Limb (tissue), 2 donors: ENCODE measurements at regions not wholly inside any gene's neighbourhood (a gene's known extent, or its start where the extent isn't known, plus 50 kb on each side); places are given as distances from the start of the nearest gene placed in this dataset.

ENCODE experiments used
- DNase-seq, 2 donors: peaks; one replicate each; pipeline ENCODE4 v3.0.0-alpha.2; 2016; ENCODE audit errors: extremely low spot score in 2 of 2

GRCh38 chr13:110097013-110097412, 209.9 kb downstream of the COL4A1 start:
- DNase-seq, result no peak

- DNase-seq, result no peak
Observed at GRCh38 chr13:110092831-110093247, 214.1 kb downstream of the COL4A1 start.

- no peak for DNase-seq
Observed at GRCh38 chr13:110089815-110090214, 217.1 kb downstream of the COL4A1 start.

DNA sequence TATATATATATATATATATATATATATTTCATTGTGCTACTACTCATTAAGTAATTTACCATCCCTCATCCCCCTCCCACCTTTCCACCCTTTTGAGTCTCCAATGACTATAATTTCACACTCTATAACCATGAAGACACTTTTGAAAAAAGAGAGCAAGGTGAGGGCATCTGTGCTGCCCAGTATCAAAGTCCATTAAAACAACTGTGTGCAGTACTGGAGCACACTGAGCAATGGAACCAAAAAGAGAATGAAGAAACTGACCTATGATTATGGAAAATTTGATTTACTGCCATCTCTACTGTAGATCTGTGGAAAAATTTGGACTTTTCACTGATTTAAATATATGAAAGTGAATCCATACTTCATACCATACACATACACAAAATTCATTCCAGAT, 217.9 kb downstream of the COL4A1 start:
- no peak for DNase-seq

- no peak for DNase-seq
Observed at GRCh38 chr13:110073982-110074381, 233.0 kb downstream of the COL4A1 start.

DNA sequence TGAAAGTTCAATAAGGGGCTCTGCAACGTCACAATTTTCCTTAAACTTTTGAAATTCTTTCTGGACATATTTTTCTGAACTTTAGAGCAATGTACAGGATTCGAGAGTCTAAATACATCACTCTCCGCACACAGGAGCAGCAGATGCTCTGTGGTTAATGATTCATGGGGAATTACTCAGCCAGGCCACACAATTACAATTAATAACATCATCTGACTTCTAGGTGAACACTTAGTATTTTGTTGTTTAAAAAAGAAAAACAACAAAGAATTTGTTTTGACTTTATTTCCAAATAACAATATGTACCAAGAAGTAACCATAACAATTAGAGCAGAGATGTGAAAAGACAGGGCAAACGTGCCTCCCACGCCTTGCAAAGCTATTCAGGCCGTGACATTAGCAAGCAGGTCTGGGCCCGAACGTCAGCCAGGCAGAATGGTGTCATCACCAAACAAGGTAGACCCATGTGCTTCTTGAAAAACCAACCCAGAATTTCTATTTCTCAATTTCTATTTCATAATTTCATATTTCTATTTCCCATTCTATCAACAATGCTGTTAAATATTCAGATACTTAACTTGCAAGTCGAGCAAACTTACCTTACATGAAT, 236.3 kb downstream of the COL4A1 start:
- no peak for DNase-seq

GRCh38 chr13:110070046-110070445, 236.9 kb downstream of the COL4A1 start:
- DNase-seq, result no peak

DNA sequence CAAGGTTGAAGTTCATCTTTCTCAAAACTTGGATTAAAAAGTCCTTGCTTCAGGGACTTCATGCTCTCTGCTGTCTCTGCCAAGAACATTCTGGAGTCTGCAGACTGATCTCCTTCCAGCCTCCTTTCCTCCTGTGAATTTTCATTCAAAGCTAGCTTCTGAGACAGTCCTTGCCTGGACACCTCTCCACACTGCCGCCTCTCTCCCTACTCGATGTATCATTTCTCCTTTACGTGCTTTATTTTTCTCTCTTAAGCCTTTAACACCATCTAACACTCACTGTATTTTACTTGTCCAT, 238.8 kb downstream of the COL4A1 start:
- no peak for DNase-seq

- DNase-seq, result no peak
Observed at GRCh38 chr13:110067355-110068175, 239.4 kb downstream of the COL4A1 start.

GRCh38 chr13:110065780-110066179, 241.2 kb downstream of the COL4A1 start:
- no peak for DNase-seq

GRCh38 chr13:110063490-110064421, 243.2 kb downstream of the COL4A1 start:
- DNase-seq, result no peak

DNA sequence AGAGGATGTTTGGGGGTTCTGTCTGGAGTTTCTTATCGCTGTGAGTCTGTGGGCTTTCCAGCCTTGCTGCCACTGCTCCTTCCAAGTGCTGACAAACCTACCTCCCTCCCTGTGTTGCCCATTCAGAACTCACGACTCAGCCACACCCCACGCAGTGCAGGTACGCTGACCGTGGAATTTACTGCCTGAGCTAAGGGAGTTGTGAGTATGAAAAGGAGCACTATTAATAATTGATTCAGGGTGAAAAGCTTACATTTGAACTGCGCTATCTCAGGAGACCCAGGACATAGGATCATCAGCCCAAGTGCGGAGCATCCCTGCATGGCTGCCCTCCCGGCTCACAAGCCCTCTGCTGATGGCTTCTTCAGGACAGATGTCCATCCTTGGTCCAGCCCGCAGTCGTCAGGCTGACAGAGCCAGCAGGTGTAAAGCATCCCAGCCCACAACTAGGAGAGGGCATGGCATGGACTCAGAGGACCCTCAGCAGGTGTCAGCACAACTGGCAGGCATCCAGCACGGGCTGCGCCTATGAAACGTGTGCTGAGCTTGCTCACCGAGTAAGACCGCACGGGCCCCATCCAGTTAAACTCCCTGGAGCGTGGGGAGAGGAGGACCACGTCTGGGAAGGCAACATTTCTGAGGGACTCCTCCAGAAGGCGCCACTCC, 244.0 kb downstream of the COL4A1 start:
- no peak for DNase-seq

DNA sequence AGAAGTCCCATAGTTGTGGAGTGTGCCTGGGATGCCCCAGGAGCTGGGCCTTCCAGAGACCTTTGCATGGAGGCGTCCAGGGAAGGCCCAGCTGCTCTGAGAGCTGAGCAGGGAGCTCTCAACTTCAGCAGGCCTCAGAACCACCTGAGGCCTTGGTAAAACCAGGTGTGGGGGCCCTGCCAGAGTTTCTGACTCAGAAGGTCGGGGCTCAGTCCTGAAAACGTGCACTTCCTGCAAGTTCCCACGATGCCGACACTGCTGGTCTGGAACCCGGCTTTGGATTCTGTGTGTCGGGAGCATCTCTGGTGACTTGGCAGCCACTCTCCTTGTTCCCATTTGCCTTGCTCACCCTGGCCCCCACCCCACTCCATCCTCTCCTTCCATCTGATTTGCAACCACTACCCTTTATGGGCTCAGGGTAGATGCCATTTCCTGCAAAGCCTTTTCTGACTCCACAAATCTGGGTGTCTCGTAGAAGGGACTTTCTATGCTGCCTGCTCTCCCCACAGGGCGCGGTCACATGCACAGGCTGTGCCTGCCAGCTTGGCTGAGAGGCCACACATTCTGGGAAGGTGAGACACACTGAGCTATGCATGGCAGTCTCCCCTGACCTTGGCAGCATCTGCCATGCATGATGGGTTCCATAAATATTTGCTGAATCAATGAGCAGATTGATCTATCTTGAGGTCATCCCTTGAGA, 244.7 kb downstream of the COL4A1 start:
- DNase-seq, result no peak

- DNase-seq, result no peak
Observed at GRCh38 chr13:110061270-110061669, 245.7 kb downstream of the COL4A1 start.

GRCh38 chr13:110057052-110057451, 249.9 kb downstream of the COL4A1 start:
- DNase-seq, result no peak

DNA sequence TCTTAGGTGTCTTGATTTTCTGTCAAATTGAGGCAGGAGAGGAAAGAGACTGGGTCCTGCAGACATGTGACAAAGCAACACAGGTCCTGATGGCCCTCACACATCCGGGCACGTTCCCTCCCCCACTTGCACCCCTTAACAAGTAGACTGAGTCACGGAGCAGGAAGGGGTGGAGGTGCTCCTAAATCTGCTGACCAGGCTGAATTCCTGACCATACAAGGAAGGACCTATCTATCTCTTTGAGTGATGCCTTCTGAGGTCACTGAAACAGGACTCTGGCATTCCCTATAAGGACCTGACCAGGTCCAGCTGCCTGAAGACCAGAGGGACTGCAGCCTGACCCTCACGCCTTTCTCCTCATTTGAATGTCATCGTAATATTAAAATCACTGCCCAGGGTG, 250.3 kb downstream of the COL4A1 start:
- DNase-seq, result no peak

GRCh38 chr13:110055089-110055488, 251.9 kb downstream of the COL4A1 start:
- no peak for DNase-seq

GRCh38 chr13:110054041-110054440, 252.9 kb downstream of the COL4A1 start:
- no peak for DNase-seq

GRCh38 chr13:110047496-110047895, 259.5 kb downstream of the COL4A1 start:
- peak in 1 of 2 donors; percentile 46 for DNase-seq

GRCh38 chr13:110046811-110047210, 260.1 kb downstream of the COL4A1 start:
- DNase-seq, result no peak

DNA sequence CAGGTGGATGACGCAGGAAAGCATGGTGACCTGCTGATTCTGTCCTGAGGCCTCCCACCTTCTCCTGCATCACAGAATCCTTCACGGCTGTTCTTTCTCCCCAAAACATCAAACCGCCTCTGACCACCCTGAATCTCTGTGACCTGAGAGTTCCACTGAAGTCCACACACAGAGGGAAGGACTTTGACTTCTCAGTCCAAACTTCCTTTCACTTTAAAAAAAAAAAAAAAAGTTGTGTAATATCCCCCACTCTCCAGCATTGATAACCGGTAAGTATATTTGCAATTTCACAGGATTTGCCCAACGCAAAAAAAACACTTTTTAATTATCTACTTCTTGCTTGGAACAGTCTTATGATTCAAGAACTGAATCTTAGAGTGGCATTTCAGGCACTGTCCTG, 259.5 kb upstream of the IRS2 start:
- DNase-seq, result no peak
